HT-29 (cell line): ENCODE measurements at regions not wholly inside any gene's neighbourhood (a gene's known extent, or its start where the extent isn't known, plus 50 kb on each side); places are given as distances from the start of the nearest gene placed in this dataset.
"Not testable (repeated sequence)": the region's sequence is repeated elsewhere in the genome, so short reads cannot be mapped to it uniquely, and the experiment has no call there.

Experiments used
- DNase-seq: peaks from one replicate; pipeline ENCODE4 v3.0.0-alpha.2; 2015; ENCODE audit warnings: low spot score

DNA sequence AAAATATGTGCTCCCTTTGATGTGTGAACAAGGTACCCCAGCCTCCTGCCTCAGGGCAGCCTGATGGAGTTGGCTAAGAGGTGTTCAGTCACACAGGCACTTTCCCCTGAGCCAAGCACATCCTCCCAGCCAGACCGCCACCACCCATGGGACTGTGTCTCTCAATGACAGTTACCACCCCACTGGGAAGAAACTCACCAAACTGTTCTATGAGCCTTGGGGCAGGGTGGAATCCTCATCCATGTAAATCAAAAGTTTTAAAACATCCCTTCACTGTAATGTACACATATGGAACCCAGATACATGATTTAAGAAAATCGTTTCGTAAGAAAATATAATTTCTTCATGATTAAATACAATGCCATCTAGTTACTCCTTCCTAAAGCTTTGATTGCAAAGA is 138.4 kb upstream of the LSM14A start:
- DNase-seq = no peak

GRCh38 chr19:34034318-34034846 is 137.9 kb upstream of the LSM14A start:
- no peak for DNase-seq

DNA sequence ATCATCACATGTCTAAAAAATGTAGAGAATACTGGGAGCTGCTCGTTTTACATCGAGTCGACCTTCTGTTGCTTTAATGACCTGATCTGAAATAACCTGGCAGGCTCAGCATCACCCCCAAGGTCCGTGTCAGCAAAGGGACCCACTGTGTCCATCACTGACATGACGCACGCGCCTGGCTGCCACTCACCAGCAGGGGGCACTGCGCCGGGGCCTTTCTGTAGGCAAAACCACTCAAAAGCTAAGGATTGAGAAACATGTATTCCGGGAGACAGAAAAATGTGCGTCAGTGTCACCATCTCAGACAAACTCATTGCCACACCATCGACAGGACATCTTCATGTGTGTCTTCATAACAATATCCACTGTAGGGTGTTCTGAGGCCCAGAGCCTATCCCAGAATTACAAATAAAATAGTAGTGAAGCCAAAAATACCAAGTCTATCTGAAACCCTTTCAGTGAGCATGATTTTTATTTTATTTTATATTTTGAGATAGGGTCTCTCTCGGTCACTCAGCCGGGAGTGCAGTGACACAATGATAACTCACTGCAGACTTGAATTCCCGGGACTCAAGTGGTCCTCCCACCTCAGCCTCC is 130.3 kb upstream of the LSM14A start:
- peak; percentile 80 for DNase-seq

DNA sequence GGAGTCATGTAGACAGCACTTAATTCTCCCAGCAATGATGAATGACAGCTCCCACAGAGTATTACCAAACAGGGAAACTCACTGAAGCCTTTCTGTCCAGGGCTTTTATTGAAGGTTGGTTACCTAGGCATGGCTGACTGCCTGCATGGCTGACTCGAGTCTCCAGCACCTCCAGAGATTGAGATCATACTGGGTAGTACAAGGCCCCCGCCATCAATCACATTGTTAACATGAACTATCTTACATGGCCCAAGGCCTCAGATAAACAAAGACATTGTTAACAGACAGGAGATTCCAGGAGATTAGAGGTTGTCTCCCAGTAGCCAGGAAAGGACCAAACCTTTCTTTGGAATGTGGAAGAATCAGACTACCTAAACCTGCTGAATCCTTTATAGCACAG is 128.3 kb upstream of the LSM14A start:
- DNase-seq = no peak

DNA sequence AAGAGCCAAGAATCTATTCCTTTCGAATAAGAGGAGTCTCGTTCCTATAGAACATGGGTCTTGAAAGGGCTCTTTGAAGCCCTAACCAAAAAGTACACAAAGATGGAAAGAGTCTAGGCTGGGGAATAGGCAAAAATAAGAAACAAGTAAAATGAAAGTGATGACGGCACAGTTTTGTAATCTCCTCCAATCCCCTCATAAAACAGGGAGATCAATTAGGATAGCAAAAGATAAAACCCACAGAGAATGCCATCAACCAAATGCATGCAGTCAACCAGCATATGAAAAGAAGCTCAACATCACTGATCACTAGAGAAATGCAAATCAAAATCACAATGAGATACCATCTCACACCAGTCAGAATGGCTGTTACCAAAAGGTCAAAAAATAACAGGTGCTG is 122.4 kb upstream of the LSM14A start:
- DNase-seq = no peak

DNA sequence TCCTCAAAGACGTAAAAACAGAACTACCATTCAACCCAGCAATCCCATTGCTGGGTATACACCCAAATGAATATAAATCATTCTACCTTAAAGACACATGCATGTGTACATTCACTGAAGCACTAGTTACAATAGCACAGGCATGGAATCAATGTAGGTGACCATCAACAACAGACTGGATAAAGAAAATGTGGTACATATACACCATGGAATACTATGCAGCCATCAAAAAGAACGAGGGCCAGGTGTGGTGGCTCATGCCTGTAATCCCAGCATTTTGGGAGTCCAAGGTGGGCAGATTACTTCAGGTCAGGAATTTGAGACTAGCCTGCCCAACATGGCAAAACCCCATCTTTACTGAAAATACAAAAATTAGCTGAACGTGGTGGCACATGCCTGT is 121.9 kb upstream of the LSM14A start:
- DNase-seq = not testable (repeated sequence)

DNA sequence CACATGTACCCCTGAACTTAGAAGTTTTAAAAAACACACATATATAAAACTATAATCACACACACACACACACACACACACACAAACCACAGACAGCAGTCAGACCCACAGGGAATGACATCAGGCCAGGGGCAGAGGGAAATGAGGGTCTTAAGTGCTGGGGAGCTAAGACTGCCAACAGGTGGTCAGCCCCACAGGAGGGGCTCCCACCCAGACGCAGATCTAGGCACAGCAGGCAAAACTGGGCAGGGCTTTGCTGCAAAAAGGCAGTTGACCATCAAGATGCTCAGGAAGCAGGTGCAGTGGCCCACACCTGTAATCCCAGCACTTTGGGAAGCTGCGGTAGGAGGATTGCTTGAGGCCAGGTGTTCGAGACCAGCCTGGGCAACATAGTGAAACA is 121.0 kb upstream of the LSM14A start:
- no peak for DNase-seq

DNA sequence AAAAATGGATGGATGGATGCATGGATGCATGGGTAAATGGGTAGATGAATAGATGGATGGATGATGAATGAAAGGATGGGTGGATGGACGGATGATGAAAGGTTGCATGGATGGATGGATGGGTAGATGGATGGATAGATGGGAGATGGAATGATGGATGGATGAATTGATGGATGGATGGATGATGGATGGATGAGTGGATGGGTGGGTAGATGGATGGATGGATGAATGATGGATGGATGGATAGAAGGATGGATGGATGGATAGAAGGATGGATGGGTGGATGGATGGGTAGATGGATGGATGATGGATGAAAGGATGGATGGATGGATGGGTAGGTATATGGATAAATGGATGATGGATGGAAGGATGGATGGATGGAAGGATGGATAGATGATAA is 115.1 kb upstream of the LSM14A start:
- no peak for DNase-seq

DNA sequence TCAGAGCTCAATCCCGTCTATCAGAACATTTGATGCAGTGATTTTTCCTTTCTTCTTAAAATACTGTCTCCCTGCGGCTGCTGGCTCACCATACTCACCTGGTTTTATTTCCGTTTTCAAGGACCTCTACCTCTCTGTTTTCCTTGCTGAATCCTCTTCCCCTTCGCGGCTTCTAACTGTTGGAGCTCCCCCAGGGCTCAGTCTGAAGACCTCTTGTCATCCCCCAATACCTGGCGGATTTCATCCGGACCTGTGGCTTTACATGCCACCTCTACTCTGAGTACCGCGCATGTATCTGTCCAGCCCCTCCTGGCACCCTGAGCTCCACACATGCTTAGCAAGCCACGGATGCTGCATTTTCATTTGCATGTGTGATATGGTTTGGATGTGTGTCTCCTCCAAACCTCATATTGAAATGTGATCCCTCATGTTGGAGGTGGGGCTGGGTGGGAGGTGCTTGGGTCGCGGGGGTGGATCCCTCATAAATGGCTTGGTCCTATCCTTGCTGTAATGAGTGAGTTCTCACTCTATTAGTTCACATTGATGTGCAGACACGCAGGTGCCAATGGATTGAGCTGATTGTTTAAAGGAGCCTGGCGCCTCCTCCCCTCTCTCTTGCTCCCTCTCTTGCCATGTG is 106.2 kb upstream of the LSM14A start:
- DNase-seq = no peak

DNA sequence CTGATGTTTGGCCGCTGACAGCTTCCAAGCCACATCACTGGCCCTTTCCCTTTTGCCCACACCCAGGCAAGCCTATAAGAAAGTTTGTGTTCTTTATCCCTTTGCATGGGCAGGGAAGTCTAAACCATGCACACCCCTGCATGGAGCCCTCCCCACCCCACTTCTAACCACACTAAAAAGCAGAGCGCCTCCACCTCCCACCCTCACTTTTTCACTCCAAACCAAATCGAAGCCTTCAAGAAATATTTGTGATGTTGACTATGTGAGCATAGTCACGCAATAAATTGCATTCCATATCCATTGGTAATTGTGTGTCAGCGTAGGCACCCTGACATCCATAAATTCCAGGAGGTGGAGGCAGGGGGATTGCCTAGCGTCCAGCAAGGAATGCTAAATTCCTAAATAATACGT is 104.4 kb upstream of the LSM14A start:
- DNase-seq = no peak

- DNase-seq = no peak
Measured at GRCh38 chr19:34075661-34076091, 96.6 kb upstream of the LSM14A start.

DNA sequence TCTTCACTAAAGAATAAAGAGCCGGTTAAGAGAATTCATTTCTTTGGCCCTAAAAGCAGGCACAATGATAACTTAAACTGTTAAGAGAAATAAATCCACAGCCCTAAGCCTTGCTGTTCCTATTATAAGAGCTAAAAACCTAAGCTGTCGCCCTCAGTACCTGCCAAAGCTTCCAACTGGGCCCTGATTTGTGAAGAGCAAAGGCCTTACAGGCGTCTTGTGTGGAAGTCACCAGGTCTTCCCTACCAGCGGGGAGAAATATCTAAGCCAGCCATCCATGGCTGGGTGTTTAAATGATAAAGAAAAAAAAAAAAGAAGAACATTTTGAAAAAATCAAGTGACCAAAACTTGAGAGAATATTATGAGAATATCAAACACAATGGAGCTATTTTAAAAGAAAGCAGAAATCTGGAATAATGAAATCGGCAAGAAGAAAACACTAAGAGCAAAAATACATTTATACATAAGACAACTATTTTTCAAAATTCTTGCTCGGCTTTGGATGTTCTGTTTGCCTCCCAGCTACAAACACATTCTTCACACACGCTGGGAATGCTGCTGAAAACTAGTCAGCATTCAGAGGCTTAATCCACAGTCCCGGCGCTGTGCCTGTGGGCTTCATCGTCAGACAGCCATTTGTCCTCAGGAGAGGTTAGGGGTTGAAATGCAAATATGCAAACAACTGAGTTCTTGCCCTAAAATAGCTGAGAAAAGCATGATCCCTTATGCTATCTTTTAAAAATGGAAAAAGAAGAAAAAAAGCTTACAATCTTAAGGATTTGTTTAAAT is 89.8 kb upstream of the LSM14A start:
- no peak for DNase-seq

GRCh38 chr19:34084396-34085145 is 87.7 kb upstream of the LSM14A start:
- DNase-seq = no peak

- no peak for DNase-seq
Measured at GRCh38 chr19:34085336-34085735, 87.0 kb upstream of the LSM14A start.

DNA sequence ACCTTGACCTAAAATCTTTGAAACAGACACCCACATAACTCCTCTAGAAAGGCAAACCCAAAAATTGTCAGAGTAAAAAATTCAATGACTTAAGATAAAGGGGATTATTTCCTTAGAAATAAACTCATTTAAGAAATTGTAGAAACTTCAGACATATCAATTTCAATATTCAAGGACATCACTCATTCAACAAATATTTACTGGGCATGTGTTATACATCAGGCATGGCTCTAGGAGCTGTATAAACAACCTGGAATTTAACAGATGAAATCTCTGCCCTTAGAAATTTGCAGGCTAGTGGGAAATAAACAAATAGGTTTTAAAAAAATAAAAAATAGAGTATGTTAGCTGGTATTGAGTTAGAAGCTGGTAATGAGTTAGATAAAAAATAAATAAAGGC is 84.0 kb upstream of the LSM14A start:
- DNase-seq = no peak

- DNase-seq = no peak
Measured at GRCh38 chr19:34089566-34089965, 82.7 kb upstream of the LSM14A start.

GRCh38 chr19:34094960-34095359 is 77.3 kb upstream of the LSM14A start:
- no peak for DNase-seq

DNA sequence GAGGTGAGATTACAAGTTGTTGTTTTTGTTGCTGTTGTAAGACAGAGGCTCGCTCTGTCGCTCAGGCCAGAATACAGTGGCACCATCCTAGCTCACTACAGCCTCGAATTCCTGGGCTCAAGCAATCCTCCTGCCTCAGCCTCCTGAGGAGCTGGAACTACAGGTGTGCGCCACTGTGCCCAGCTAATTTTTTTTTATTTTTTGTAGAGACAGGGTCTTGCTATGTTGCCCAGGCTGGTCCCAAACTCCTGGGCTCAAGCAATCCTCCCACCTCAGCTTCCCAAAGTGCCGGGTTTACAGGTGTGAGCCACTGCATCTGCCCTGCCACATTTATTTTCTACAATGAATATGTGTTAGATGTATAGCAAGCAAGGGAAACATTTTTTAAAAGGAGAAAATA is 76.9 kb upstream of the LSM14A start:
- not testable (repeated sequence) for DNase-seq

- DNase-seq = peak; percentile 84
Measured at GRCh38 chr19:34096020-34096915, 76.0 kb upstream of the LSM14A start.

- DNase-seq = no peak
Measured at GRCh38 chr19:34104096-34104495, 68.2 kb upstream of the LSM14A start.

GRCh38 chr19:34104557-34104956 is 67.7 kb upstream of the LSM14A start:
- DNase-seq = no peak
